ENCODE measurements at regions not wholly inside any gene's neighbourhood (a gene's known extent, or its start where the extent isn't known, plus 50 kb on each side); places are given as distances from the start of the nearest gene placed in this dataset.

DNA sequence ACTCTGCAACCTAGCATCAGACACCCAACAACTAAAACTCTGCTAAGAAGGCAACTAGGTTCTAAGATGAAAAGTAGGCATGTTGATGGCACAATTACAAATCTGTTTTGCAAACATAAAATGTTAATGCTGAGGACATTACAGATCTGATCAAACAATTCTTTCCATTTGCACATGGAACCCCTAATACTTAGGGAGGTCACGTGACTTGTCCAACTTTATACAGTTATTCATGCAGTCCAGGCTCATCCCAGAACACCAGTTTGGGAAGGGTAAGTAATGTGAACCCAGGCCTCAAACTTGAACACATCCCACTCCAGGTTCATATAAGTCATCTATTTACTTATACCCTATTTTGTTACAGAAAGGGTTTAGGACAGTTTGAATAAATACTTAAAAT lies 247.2 kb downstream of the HACE1 start:
- Mint-ChIP-seq H3K27ac (no peak overlapping the region), H3K4me3 (no peak overlapping the region), H3K9me3 (no peaks in the 10 kb centered on the region), H3K4me1 (peaks cover 17% of the 10 kb centered on the region), H3K36me3 (ENCODE audit: low read depth) (no peaks in the 10 kb centered on the region), H3K27me3 (ENCODE audit: insufficient read depth) (peaks cover 12% of the 10 kb centered on the region)
- TF ChIP-seq CTCF (conservative IDR thresholded peaks at IDR 0.05), result no peak
- H3K9ac ChIP-seq (ENCODE audit: extremely low read depth, low read length, poor library complexity, severe bottlenecking), result no peak overlapping the region
- H3K36me3 ChIP-seq (ENCODE audit: control insufficient read depth, insufficient read depth, low read length), result no peaks in the 10 kb centered on the region
- H3K4me3 ChIP-seq (ENCODE audit: low read length), result no peak overlapping the region
- no peak for DNase-seq
- H3K9me3 ChIP-seq (ENCODE audit: control insufficient read depth, low read length), result no peaks in the 10 kb centered on the region
- 94% methylated on average over 1 of the region's 1 CpG; no CpG with 5 or more reads in 1 of the 2 experiments for WGBS, 2 experiments (ENCODE audit: insufficient coverage in 1 of 2, insufficient read length in 1 of 2)
- peaks cover 4% of the 10 kb centered on the region for H3K4me1 ChIP-seq (ENCODE audit: control insufficient read depth, insufficient read depth, low read length)
- peaks cover 3% of the 10 kb centered on the region for H3K27me3 ChIP-seq (ENCODE audit: control insufficient read depth, insufficient read depth, low read length, poor library complexity, severe bottlenecking)
- H3K27ac ChIP-seq (ENCODE audit: low read depth, low read length), result no peak overlapping the region

DNA sequence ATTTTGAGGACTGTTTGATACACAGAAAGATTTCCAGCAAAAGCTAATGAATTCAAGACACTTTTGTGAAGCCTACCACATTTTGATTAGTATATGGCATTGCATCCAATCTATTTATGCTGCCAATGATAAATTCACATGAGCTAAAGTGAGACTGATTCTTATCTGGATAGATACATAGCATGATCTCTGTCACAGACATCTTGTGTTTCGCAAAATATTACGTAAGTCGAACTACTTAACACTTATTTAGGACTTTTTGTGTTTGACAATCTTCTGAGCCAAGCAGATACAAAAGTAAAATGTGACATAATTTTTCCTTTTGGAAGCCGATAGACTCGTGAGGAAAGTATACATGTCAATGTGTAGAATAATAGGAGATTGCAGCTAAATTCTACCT lies 251.6 kb downstream of the HACE1 start:
- Mint-ChIP-seq H3K4me1 (peaks cover 27% of the 10 kb centered on the region), H3K36me3 (ENCODE audit: low read depth) (no peaks in the 10 kb centered on the region), H3K9me3 (no peaks in the 10 kb centered on the region), H3K4me3 (no peak overlapping the region), H3K27ac (no peak overlapping the region), H3K27me3 (ENCODE audit: insufficient read depth) (peaks cover 11% of the 10 kb centered on the region)
- Histone ChIP-seq H3K4me1 (ENCODE audit: control insufficient read depth, insufficient read depth, low read length) (peaks cover 7% of the 10 kb centered on the region), H3K9ac (ENCODE audit: extremely low read depth, low read length, poor library complexity, severe bottlenecking) (no peak overlapping the region), H3K27me3 (ENCODE audit: control insufficient read depth, insufficient read depth, low read length, poor library complexity, severe bottlenecking) (no peaks in the 10 kb centered on the region), H3K9me3 (ENCODE audit: control insufficient read depth, low read length) (no peaks in the 10 kb centered on the region), H3K4me3 (ENCODE audit: low read length) (no peak overlapping the region), H3K36me3 (ENCODE audit: control insufficient read depth, insufficient read depth, low read length) (no peaks in the 10 kb centered on the region), H3K27ac (ENCODE audit: low read depth, low read length) (no peak overlapping the region)
- 96% methylated on average over 5 of the region's 5 CpGs for whole genome bisulfite sequencing, 2 experiments (ENCODE audit: insufficient coverage in 1 of 2, insufficient read length in 1 of 2)
- TF ChIP-seq CTCF (conservative IDR thresholded peaks at IDR 0.05), result no peak
- DNase-seq, result no peak

DNA sequence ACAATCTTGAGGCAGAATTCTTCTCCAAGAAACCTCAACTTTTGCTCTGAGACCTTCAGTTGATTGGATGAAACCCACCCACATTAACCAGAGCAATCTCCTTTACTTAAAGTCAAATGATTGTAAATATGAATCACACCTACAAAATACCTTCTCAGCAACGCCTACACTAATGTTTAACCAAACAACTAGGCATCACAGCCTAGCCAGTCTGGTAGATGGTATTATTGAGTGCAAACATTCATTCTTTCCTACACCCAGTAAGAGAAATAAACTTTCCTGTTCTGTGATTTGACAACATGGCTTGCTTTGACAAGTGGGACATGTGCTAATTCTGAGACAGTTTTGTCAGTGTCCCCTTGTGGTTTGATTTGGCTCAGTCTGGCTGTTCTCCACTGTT lies 252.2 kb downstream of the HACE1 start:
- H3K36me3 ChIP-seq (ENCODE audit: control insufficient read depth, insufficient read depth, low read length), result no peaks in the 10 kb centered on the region
- Mint-ChIP-seq H3K4me1 (peaks cover 28% of the 10 kb centered on the region), H3K27ac (no peak overlapping the region), H3K4me3 (no peak overlapping the region), H3K36me3 (ENCODE audit: low read depth) (no peaks in the 10 kb centered on the region), H3K27me3 (ENCODE audit: insufficient read depth) (peaks cover 11% of the 10 kb centered on the region), H3K9me3 (no peaks in the 10 kb centered on the region)
- WGBS, 2 experiments (ENCODE audit: insufficient coverage in 1 of 2, insufficient read length in 1 of 2), result 91% methylated on average over 1 of the region's 1 CpG; no CpG with 5 or more reads in 1 of the 2 experiments
- H3K9me3 ChIP-seq (ENCODE audit: control insufficient read depth, low read length), result no peaks in the 10 kb centered on the region
- no peak overlapping the region for H3K27ac ChIP-seq (ENCODE audit: low read depth, low read length)
- no peaks in the 10 kb centered on the region for H3K27me3 ChIP-seq (ENCODE audit: control insufficient read depth, insufficient read depth, low read length, poor library complexity, severe bottlenecking)
- no peak for TF ChIP-seq CTCF (conservative IDR thresholded peaks at IDR 0.05)
- peaks cover 8% of the 10 kb centered on the region for H3K4me1 ChIP-seq (ENCODE audit: control insufficient read depth, insufficient read depth, low read length)
- no peak overlapping the region for H3K9ac ChIP-seq (ENCODE audit: extremely low read depth, low read length, poor library complexity, severe bottlenecking)
- no peak overlapping the region for H3K4me3 ChIP-seq (ENCODE audit: low read length)
- no peak for DNase-seq
